HEK293T (cell line): ENCODE measurements at regions not wholly inside any gene's neighbourhood (a gene's known extent, or its start where the extent isn't known, plus 50 kb on each side); places are given as distances from the start of the nearest gene placed in this dataset.

ENCODE experiments used
- CTCF ChIA-PET: fragments of 350-600 bp; formaldehyde crosslinking; extraction: SDS; loops from one replicate; lab custom pipeline; 2021; ENCODE audit warnings: antibody characterized with exemption, inconsistent platforms; lab: Yijun Ruan, JAX
- POLR2A ChIA-PET: fragments of 350-600 bp; formaldehyde crosslinking; extraction: SDS; loops from one replicate; lab custom pipeline; 2020; ENCODE audit warnings: antibody characterized with exemption, inconsistent platforms; lab: Yijun Ruan, JAX
- DNase-seq: peaks from one replicate; pipeline ENCODE4 v3.0.0; 2012; ENCODE audit warnings: mixed read lengths; ENCODE audit errors: extremely low spot score
- BHLHE40 ChIP-seq: fragments of 450-650 bp; IDR thresholded peaks from 2 replicates; pipeline ENCODE4 v1.6.1; 2016; ENCODE audit warnings: mild to moderate bottlenecking, moderate library complexity, borderline replicate concordance
- CTBP1 ChIP-seq: fragments of 450-650 bp; IDR thresholded peaks from 2 replicates; pipeline ENCODE4 v1.6.1; 2016; ENCODE audit warnings: borderline replicate concordance
- ELF4 ChIP-seq: fragments of 450-650 bp; IDR thresholded peaks from 2 replicates; pipeline ENCODE4 v1.6.1; 2017; ENCODE audit warnings: antibody characterized with exemption
- FOXK2 ChIP-seq: fragments of 450-650 bp; IDR thresholded peaks from 2 replicates; pipeline ENCODE4 v1.6.1; 2016; ENCODE audit warnings: mild to moderate bottlenecking
- FOXM1 ChIP-seq: fragments of 450-650 bp; IDR thresholded peaks from 2 replicates; pipeline ENCODE4 v1.6.1; 2017; ENCODE audit warnings: mild to moderate bottlenecking, borderline replicate concordance
- HDGF ChIP-seq: fragments of 450-650 bp; IDR thresholded peaks from 2 replicates; pipeline ENCODE4 v1.6.1; 2017; ENCODE audit warnings: antibody characterized with exemption, borderline replicate concordance
- L3MBTL2 ChIP-seq: fragments of 450-650 bp; conservative IDR thresholded peaks from 2 replicates; pipeline ENCODE4 v1.6.1; 2016; ENCODE audit warnings: mild to moderate bottlenecking
- LEF1 ChIP-seq: fragments of 450-650 bp; IDR thresholded peaks from 2 replicates; pipeline ENCODE4 v1.6.1; 2017; ENCODE audit warnings: mild to moderate bottlenecking, borderline replicate concordance
- NFRKB ChIP-seq: fragments of 450-650 bp; IDR thresholded peaks from 2 replicates; pipeline ENCODE4 v1.6.1; 2016; ENCODE audit warnings: mild to moderate bottlenecking, moderate library complexity
- SP1 ChIP-seq: fragments of 450-650 bp; IDR thresholded peaks from 2 replicates; pipeline ENCODE4 v1.6.1; 2017
- SUZ12 ChIP-seq: fragments of 450-650 bp; IDR thresholded peaks from 2 replicates; pipeline ENCODE4 v1.6.1; 2016; ENCODE audit warnings: mild to moderate bottlenecking
- ZNF384 ChIP-seq: fragments of 450-650 bp; IDR thresholded peaks from 2 replicates; pipeline ENCODE4 v1.6.1; 2016

GRCh38 chr2:39609917-39610316 is 55.8 kb upstream of the TMEM178A start:
- ChIA-PET CTCF (no interaction called here), POLR2A (no interaction called here)
- no peak for DNase-seq
- TF ChIP-seq L3MBTL2 (no peak), BHLHE40 (no peak), FOXK2 (no peak), NFRKB (no peak), SUZ12 (no peak)

GRCh38 chr2:39615675-39616074 is 50.0 kb upstream of the TMEM178A start:
- ChIA-PET CTCF (no interaction called here), POLR2A (no interaction called here)
- TF ChIP-seq LEF1 (no peak), FOXM1 (no peak), ELF4 (no peak), BHLHE40 (no peak), L3MBTL2 (no peak), NFRKB (no peak), CTBP1 (no peak), FOXK2 (no peak), ZNF384 (no peak), SP1 (no peak), HDGF (no peak)
- DNase-seq, result no peak
